ENCODE measurements at regions not wholly inside any gene's neighbourhood (a gene's known extent, or its start where the extent isn't known, plus 50 kb on each side); places are given as distances from the start of the nearest gene placed in this dataset.

- no peak for TF ChIP-seq EZH2 (IDR thresholded peaks at IDR 0.05; ENCODE audit: borderline replicate concordance, low read depth, low read length, poor library complexity, severe bottlenecking)
- TF ChIP-seq, protein P1, sequence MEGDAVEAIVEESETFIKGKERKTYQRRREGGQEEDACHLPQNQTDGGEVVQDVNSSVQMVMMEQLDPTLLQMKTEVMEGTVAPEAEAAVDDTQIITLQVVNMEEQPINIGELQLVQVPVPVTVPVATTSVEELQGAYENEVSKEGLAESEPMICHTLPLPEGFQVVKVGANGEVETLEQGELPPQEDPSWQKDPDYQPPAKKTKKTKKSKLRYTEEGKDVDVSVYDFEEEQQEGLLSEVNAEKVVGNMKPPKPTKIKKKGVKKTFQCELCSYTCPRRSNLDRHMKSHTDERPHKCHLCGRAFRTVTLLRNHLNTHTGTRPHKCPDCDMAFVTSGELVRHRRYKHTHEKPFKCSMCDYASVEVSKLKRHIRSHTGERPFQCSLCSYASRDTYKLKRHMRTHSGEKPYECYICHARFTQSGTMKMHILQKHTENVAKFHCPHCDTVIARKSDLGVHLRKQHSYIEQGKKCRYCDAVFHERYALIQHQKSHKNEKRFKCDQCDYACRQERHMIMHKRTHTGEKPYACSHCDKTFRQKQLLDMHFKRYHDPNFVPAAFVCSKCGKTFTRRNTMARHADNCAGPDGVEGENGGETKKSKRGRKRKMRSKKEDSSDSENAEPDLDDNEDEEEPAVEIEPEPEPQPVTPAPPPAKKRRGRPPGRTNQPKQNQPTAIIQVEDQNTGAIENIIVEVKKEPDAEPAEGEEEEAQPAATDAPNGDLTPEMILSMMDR (conservative IDR thresholded peaks at IDR 0.05; ENCODE audit: low read depth, low read length): no peak
These were observed 144.4 kb downstream of the HAPSTR1 start for GRCh38 chr16:9235867-9236266.
